ENCODE measurements at regions not wholly inside any gene's neighbourhood (a gene's known extent, or its start where the extent isn't known, plus 50 kb on each side); places are given as distances from the start of the nearest gene placed in this dataset.

GRCh38 chr5:56450766-56451165, 217.6 kb upstream of the ANKRD55 start:
- DNase-seq, result no peak

GRCh38 chr5:56449071-56449640, 216.0 kb upstream of the ANKRD55 start:
- no peak for DNase-seq

DNA sequence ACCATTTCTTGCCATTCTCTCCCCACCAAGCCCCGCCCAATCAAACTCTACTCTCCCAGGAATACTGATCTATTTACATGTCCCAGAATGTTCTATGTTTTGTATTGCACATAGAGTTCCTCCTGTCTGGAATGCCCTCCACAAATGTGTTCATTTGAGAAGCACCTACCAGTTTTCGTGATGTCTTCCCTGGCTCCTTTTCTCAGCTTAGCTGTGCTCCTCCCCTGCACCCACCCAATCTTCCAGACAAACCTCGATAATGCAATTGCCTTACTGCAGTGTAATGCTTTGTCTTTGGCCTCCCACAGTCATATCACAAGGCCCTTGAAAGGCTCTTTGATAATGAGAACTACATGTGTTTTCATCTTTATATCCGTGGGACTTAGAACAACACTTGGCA, 214.5 kb upstream of the ANKRD55 start:
- no peak for DNase-seq

DNA sequence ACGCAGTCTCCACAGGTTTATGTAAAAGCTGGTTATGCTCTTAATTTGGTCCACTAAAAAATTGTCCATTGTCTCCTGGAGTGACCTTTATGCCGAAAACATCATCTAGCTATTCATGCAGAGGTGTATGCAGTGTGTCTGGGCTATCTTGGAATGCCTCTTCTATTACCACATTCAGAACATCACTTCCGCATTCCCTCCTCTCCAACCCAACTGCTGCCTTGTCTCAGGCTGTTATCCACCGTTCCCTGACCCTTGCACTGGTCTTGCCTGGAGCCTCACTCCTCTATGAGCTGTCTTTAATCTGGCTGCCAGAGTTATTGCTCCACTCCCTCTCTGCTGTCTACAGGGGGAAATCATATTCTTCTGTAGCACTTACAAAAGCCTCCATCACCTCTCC, 214.1 kb upstream of the ANKRD55 start:
- no peak for DNase-seq

GRCh38 chr5:56446728-56447127, 213.6 kb upstream of the ANKRD55 start:
- no peak for DNase-seq

DNA sequence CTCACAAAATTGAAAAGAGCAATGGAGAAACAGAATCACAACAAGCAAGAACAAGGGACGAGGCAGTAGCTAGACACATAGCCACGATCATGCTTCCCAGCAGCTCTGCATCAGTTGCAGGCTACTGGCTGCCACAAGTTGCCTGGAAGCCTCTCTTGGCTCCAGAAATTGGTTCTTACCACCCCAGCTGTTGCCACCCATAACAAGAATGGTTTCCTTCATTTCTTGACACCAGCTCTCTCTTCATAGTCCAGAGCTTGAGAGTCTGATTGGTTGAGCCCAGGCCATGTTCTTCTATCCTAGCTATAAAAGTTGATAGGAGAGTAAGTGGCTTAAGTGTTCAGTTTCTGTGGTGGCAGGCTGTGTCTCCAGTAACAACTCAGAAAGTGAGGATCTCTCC, 210.7 kb upstream of the ANKRD55 start:
- DNase-seq, result no peak

DNA sequence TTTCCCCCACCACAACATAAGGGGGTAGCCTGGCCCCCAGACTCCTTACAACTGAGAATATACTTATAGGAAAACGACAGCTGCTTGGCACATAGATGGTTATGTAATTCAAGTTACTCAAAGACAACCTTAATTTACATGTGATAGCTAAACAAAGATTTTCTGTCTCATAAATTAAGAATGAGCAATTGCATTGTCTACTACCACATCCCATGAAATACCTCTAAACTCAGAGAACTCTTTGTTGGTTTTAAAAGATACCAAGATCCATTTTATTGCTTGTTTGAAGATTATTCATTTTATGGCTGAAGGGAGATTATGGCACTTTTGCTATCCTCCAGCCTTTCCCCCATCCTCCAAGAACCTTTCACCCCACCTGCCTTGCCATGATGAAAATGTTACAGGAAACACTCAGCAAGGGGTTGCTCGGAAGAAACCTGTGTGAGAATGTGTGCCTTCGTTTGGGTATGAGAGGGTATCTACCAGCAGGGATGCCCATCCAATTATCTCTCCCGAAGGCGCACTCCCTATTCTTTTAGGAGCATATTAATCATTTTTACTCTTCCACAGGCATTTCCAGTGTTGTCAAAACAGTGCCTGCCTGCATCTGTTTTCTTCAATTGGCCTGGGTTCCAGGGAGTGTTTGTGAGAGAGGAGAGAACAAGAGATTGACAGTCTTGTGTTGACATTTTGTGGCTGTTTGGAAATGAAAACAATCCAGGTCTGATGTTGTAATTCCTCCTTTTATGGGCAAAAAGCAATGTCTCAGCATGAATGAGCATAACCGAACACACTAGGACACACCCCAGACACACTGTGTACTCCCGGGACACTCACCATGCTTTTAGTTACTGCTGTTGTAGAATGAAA, 208.0 kb upstream of the ANKRD55 start:
- DNase-seq, result no peak

- no peak for DNase-seq
These were observed 201.9 kb upstream of the ANKRD55 start for GRCh38 chr5:56434986-56435385.

GRCh38 chr5:56433039-56433617, 200.0 kb upstream of the ANKRD55 start:
- no peak for DNase-seq

DNA sequence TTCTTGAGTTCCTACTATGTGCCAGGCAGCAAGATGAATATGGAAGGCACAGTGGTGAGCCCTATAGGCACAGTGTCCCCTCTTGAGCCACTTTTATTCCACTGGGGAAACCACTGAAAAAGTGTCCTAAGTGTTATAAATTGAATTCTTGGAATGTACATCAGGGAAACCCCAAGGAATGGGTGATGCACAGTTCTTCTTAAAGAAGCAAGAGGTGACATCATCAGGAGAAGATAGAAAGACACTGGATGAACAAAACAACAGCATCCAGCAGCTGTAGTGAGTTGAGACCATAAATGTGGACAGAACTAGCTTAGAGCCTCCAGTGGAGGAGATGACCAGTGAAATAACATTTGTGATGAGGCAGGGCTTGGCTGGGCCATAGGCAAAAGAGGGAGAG, 199.2 kb upstream of the ANKRD55 start:
- no peak for DNase-seq

DNA sequence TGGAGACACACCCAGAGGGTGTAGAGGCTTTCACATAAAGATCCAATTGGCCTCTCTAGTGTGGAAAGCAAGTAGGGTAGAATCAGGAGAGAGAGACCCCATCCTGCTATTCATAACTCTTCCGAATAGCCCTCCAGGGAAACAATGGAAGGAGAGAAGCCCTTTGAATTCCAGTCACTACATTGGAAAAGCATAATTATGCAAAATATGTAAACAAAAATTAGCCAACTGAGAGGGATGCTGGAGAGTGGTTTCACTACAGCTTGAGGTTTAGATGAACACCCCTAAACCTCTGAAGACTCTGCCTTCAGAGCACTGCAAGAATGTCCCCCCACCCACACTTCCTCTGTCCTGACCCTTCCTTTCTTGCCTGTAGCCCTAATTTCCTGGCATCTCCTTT, 197.3 kb upstream of the ANKRD55 start:
- no peak for DNase-seq

DNA sequence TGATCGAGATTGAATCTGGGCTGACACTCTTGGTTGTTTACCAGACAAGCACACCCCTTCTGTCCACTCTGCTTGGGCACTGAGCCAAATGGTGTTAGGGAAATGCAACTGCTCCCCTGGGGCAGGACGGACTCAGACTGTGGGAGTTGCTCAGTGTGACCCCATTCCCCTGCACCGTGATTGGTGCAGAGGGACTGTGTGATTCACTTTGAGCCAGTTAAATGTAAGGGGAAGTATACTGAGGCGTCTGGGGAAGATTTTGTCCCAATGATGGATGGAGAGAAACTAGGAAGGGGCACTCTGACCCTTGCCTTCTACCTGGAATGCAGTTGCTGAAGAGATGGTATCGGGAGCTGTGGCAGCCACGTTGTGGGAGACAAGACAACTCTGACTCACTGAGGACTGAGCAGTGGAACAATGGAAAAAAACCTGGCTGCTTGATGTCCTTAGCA, 196.0 kb upstream of the ANKRD55 start:
- DNase-seq, result no peak

- DNase-seq, result no peak
These were observed 193.6 kb upstream of the ANKRD55 start for GRCh38 chr5:56426693-56427092.

DNA sequence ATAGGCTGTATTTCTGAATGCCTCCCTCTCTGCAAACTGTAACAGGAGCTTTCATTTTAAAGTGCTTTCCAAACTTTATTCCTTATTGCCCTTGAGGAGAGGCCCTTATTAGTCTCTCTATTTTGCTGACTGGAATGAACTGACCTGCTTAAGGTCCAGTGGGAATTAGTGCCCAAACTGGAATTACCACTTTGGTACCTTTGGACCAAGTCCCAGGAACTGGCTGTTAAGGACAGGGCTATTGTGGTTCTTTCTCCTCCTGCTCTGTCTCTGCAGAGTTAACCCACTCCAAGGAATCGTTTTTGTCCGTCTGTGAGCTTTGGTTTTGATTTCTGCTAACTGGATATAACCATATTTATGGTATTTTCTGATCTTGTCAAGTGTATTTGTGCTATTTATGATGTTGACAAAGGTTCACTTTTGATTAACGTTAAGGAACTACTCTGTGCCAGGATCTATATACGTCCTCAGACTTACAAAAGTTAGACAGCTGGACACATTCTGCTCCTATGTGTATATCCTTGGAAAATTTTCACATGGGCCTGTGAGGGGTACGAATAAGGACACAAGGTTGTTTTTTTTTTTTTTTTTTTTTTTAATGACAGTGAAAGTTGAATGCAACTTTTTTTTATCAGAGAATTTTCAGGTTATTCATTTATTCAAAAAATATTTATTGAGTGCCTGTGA, 189.1 kb upstream of the ANKRD55 start:
- no peak for DNase-seq

- DNase-seq, result no peak
These were observed 188.3 kb upstream of the ANKRD55 start for GRCh38 chr5:56421246-56422075.

GRCh38 chr5:56420323-56420722, 187.2 kb upstream of the ANKRD55 start:
- DNase-seq, result no peak

- DNase-seq, result no peak
These were observed 186.5 kb upstream of the ANKRD55 start for GRCh38 chr5:56419667-56420066.

GRCh38 chr5:56415356-56415765, 182.2 kb upstream of the ANKRD55 start:
- no peak for DNase-seq

DNA sequence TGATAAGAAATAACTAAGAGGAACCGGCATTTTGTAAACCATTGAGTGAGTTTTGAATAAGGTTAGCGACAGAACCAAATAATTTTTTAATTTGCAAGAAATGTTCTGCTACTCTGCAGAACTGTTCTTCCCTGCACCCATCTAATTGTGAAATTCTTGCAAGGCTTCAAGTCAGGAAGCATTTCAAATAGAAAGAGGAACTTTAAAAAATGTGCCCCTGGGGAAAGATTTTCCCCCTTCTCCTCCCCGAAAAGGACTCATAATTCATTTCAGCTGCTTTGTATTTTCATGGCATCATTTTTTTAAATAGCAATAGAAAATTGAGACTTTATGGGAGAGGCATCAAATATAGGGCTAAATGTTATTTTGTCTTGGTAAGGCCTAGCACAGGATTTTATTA, 180.9 kb upstream of the ANKRD55 start:
- DNase-seq, result no peak

GRCh38 chr5:56413546-56413945, 180.4 kb upstream of the ANKRD55 start:
- DNase-seq, result no peak

GRCh38 chr5:56412601-56413379, 179.7 kb upstream of the ANKRD55 start:
- no peak for DNase-seq

DNA sequence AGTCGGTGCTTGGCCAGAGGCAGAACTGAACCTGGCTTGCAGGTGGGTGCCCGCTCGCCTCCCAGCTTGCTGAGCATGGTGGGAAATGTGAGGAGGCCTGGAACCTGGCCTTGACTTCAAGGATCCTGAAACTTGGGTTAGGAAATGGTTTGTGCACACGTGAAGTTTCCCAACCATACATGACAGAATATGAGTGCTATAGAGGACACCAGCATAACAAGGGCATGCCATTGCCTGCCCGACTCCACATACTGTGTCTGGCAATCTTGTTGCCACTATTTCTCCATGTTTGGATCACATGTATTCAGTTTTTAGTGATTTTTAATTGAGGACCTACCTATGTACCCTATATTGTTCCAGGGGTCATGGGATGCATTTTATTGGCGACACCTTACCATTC, 177.6 kb upstream of the ANKRD55 start:
- no peak for DNase-seq

Measured in stimulated activated CD4-positive, alpha-beta T cell treated with anti-CD3 and anti-CD28 coated beads, Interleukin-2, amount 100 ng/mL, for 48 hours (primary cell).